ENCODE measurements at regions not wholly inside any gene's neighbourhood (a gene's known extent, or its start where the extent isn't known, plus 50 kb on each side); places are given as distances from the start of the nearest gene placed in this dataset.
"Not testable (repeated sequence)": the region's sequence is repeated elsewhere in the genome, so short reads cannot be mapped to it uniquely, and the experiment has no call there.

GRCh38 chr5:154588833-154589425 is 110.9 kb upstream of the HAND1 start:
- not testable (repeated sequence) for DNase-seq (ENCODE audit: low read depth)

- DNase-seq (ENCODE audit: low read depth) = no peak
Observed at GRCh38 chr5:154588091-154588774, 110.2 kb upstream of the HAND1 start.

GRCh38 chr5:154587123-154588026 is 109.3 kb upstream of the HAND1 start:
- peak; percentile 15 for DNase-seq (ENCODE audit: low read depth)

GRCh38 chr5:154583671-154584177 is 105.7 kb upstream of the HAND1 start:
- no peak for DNase-seq (ENCODE audit: low read depth)

- no peak for DNase-seq (ENCODE audit: low read depth)
Observed at GRCh38 chr5:154580422-154580821, 102.4 kb upstream of the HAND1 start.

- no peak for DNase-seq (ENCODE audit: low read depth)
Observed at GRCh38 chr5:154577416-154577815, 99.4 kb upstream of the HAND1 start.

- DNase-seq (ENCODE audit: low read depth) = no peak
Observed at GRCh38 chr5:154576429-154576806, 98.4 kb upstream of the HAND1 start.

GRCh38 chr5:154575546-154576428 is 97.8 kb upstream of the HAND1 start:
- no peak for DNase-seq (ENCODE audit: low read depth)

GRCh38 chr5:154573011-154573410 is 95.0 kb upstream of the HAND1 start:
- DNase-seq (ENCODE audit: low read depth) = no peak

- no peak for DNase-seq (ENCODE audit: low read depth)
Observed at GRCh38 chr5:154571325-154572035, 93.5 kb upstream of the HAND1 start.

- no peak for DNase-seq (ENCODE audit: low read depth)
Observed at GRCh38 chr5:154570572-154571324, 92.7 kb upstream of the HAND1 start.

- DNase-seq (ENCODE audit: low read depth) = no peak
Observed at GRCh38 chr5:154568589-154568988, 90.6 kb upstream of the HAND1 start.

- DNase-seq (ENCODE audit: low read depth) = no peak
Observed at GRCh38 chr5:154567155-154567554, 89.1 kb upstream of the HAND1 start.

- no peak for DNase-seq (ENCODE audit: low read depth)
Observed at GRCh38 chr5:154566146-154566680, 88.2 kb upstream of the HAND1 start.

- no peak for DNase-seq (ENCODE audit: low read depth)
Observed at GRCh38 chr5:154565123-154565522, 87.1 kb upstream of the HAND1 start.

GRCh38 chr5:154562244-154562880 is 84.3 kb upstream of the HAND1 start:
- no peak for DNase-seq (ENCODE audit: low read depth)

GRCh38 chr5:154559398-154560276 is 81.6 kb upstream of the HAND1 start:
- no peak for DNase-seq (ENCODE audit: low read depth)

- no peak for DNase-seq (ENCODE audit: low read depth)
Observed at GRCh38 chr5:154557548-154557947, 79.5 kb upstream of the HAND1 start.

GRCh38 chr5:154547551-154547950 is 69.5 kb upstream of the HAND1 start:
- peak; percentile 24 for DNase-seq (ENCODE audit: low read depth)
